ENCODE measurements at regions not wholly inside any gene's neighbourhood (a gene's known extent, or its start where the extent isn't known, plus 50 kb on each side); places are given as distances from the start of the nearest gene placed in this dataset.

GRCh38 chr13:22428188-22428828 is 752.5 kb upstream of the SGCG start (continued):
- no peak for TF ChIP-seq U2AF1 (optimal IDR thresholded peaks at IDR 0.05; ENCODE audit: low read depth, low read length)
- no peak for TF ChIP-seq RBM39 (optimal IDR thresholded peaks at IDR 0.05; ENCODE audit: low read depth, low read length)
- no peak for TF ChIP-seq CREB5 (CRISPR knock-in tag; IDR thresholded peaks at IDR 0.05)
- TF ChIP-seq CUX1 (CRISPR knock-in tag; IDR thresholded peaks at IDR 0.05), result no peak
- TF ChIP-seq DPF2 (IDR thresholded peaks at IDR 0.05), result peak; percentile 23; the same call in 1 of the 2 replicates
- TF ChIP-seq CCNT2 (IDR thresholded peaks at IDR 0.05; ENCODE audit: borderline replicate concordance, extremely low read depth, insufficient read length, low read depth, low read length), result peak; percentile 73
- no peak for TF ChIP-seq ZNF695 (CRISPR knock-in tag; IDR thresholded peaks at IDR 0.05)
- TF ChIP-seq KDM4B (IDR thresholded peaks at IDR 0.05; ENCODE audit: borderline replicate concordance in 2 of 2, low read depth in 1 of 2), result no peak
- TF ChIP-seq POLR2A (conservative IDR thresholded peaks at IDR 0.05), result no peak
- no peak for TF ChIP-seq SAFB2 (IDR thresholded peaks at IDR 0.05; ENCODE audit: borderline replicate concordance, low read depth, low read length, severe bottlenecking)
- no peak for TF ChIP-seq MBD1 (CRISPR knock-in tag; IDR thresholded peaks at IDR 0.05)
- no peak for TF ChIP-seq CREBBP (IDR thresholded peaks at IDR 0.05; ENCODE audit: low read depth, low read length)
- no peak for TF ChIP-seq LCOR (CRISPR knock-in tag; IDR thresholded peaks at IDR 0.05)
- no peak for TF ChIP-seq CC2D1A (IDR thresholded peaks at IDR 0.05)
- TF ChIP-seq TGIF2 (CRISPR knock-in tag; IDR thresholded peaks at IDR 0.05), result no peak
- TF ChIP-seq EP400 (IDR thresholded peaks at IDR 0.05), result no peak
- peak in 1 of 2 experiments; percentile 81; a peak in 2 of 4 replicates for TF ChIP-seq RCOR1 (IDR thresholded peaks at IDR 0.05; ENCODE audit: borderline replicate concordance in 1 of 2, low read depth in 2 of 2, low read length in 2 of 2)
- no peak for TF ChIP-seq CEBPG (CRISPR knock-in tag; IDR thresholded peaks at IDR 0.05)
- peak; percentile 93 to 95 for TF ChIP-seq CEBPG (tag; conservative IDR thresholded peaks at IDR 0.05 in 1 of 2, IDR thresholded peaks at IDR 0.05 in 1 of 2)
- no peak for TF ChIP-seq RBM34 (IDR thresholded peaks at IDR 0.05; ENCODE audit: borderline replicate concordance, insufficient read depth, low read length)
